ENCODE measurements at regions not wholly inside any gene's neighbourhood (a gene's known extent, or its start where the extent isn't known, plus 50 kb on each side); places are given as distances from the start of the nearest gene placed in this dataset.

GRCh38 chr4:155512046-155512445 is 135.3 kb upstream of the MAP9 start:
- no peak for TF ChIP-seq POLR2AphosphoS5 (IDR thresholded peaks at IDR 0.05)
- TF ChIP-seq CTCF (IDR thresholded peaks at IDR 0.05), result no peak
